Chondrocyte (in vitro differentiated cells): ENCODE measurements at regions not wholly inside any gene's neighbourhood (a gene's known extent, or its start where the extent isn't known, plus 50 kb on each side); places are given as distances from the start of the nearest gene placed in this dataset.

Source experiments
- DNase-seq: peaks from one replicate; pipeline ENCODE4 v3.0.0; 2021; ENCODE audit warnings: mixed read lengths, low spot score
- H3K27ac Mint-ChIP-seq: one replicate; pipeline ENCODE4 v1.8.0; 2021; ENCODE audit warnings: mild to moderate bottlenecking, moderate library complexity, mixed read lengths; ENCODE audit not compliant: unreplicated experiment
- H3K27me3 Mint-ChIP-seq: 2 replicates; pipeline ENCODE4 v1.8.0; 2021; ENCODE audit warnings: low read depth, mixed read lengths
- H3K36me3 Mint-ChIP-seq: 2 replicates; pipeline ENCODE4 v1.8.0; 2021; ENCODE audit warnings: low read depth, mixed read lengths
- H3K4me1 Mint-ChIP-seq: 2 replicates; pipeline ENCODE4 v1.8.0; 2021; ENCODE audit warnings: low read depth, mild to moderate bottlenecking, mixed read lengths
- H3K4me3 Mint-ChIP-seq: one replicate; pipeline ENCODE4 v1.8.0; 2021; ENCODE audit warnings: mild to moderate bottlenecking, moderate library complexity, mixed read lengths; ENCODE audit not compliant: unreplicated experiment
- H3K9me3 Mint-ChIP-seq: 2 replicates; pipeline ENCODE4 v1.8.0; 2021; ENCODE audit warnings: low read depth, mixed read lengths
- CTCF ChIP-seq: fragments of 200-600 bp; sonication (generic); IDR thresholded peaks from 2 replicates; pipeline ENCODE4 v1.5.0; 2021; ENCODE audit warnings: antibody characterized with exemption, mild to moderate bottlenecking, moderate library complexity

GRCh38 chr15:96406701-96407100 is 76.2 kb downstream of the NR2F2 start:
- TF ChIP-seq CTCF = no peak
- no peaks in the 10 kb centered on the region for H3K9me3 Mint-ChIP-seq
- peaks cover 13% of the 10 kb centered on the region for H3K4me1 Mint-ChIP-seq
- no peak for DNase-seq
- peaks cover 7% of the 10 kb centered on the region for H3K36me3 Mint-ChIP-seq
- H3K27me3 Mint-ChIP-seq = peaks cover 58% of the 10 kb centered on the region
- H3K27ac Mint-ChIP-seq = no peak overlapping the region
- H3K4me3 Mint-ChIP-seq = no peak overlapping the region

- Mint-ChIP-seq H3K27ac (no peak overlapping the region), H3K9me3 (no peaks in the 10 kb centered on the region), H3K4me1 (peaks cover 13% of the 10 kb centered on the region), H3K4me3 (no peak overlapping the region), H3K36me3 (peaks cover 7% of the 10 kb centered on the region), H3K27me3 (peaks cover 63% of the 10 kb centered on the region)
- no peak for DNase-seq
- TF ChIP-seq CTCF = no peak
Observed at GRCh38 chr15:96407482-96407881, 77.0 kb downstream of the NR2F2 start.

GRCh38 chr15:96408591-96409183 is 78.2 kb downstream of the NR2F2 start:
- no peak overlapping the region for H3K27ac Mint-ChIP-seq
- no peak for TF ChIP-seq CTCF
- H3K36me3 Mint-ChIP-seq = peaks cover 7% of the 10 kb centered on the region
- peaks cover 13% of the 10 kb centered on the region for H3K4me1 Mint-ChIP-seq
- no peak for DNase-seq
- peak overlapping the region; percentile 61 for H3K4me3 Mint-ChIP-seq
- no peaks in the 10 kb centered on the region for H3K9me3 Mint-ChIP-seq
- peaks cover 72% of the 10 kb centered on the region for H3K27me3 Mint-ChIP-seq

GRCh38 chr15:96409215-96410138 is 79.0 kb downstream of the NR2F2 start:
- no peak for TF ChIP-seq CTCF
- no peaks in the 10 kb centered on the region for H3K9me3 Mint-ChIP-seq

GRCh38 chr15:96410175-96411055 is 79.9 kb downstream of the NR2F2 start:
- no peak for TF ChIP-seq CTCF
- Mint-ChIP-seq H3K27me3 (peaks cover 87% of the 10 kb centered on the region), H3K4me1 (peaks cover 13% of the 10 kb centered on the region), H3K36me3 (peaks cover 5% of the 10 kb centered on the region), H3K9me3 (no peaks in the 10 kb centered on the region), H3K4me3 (peak overlapping the region; percentile 9), H3K27ac (no peak overlapping the region)
- DNase-seq = no peak

More at GRCh38 chr15:96409215-96410138, 79.0 kb downstream of the NR2F2 start:
- no peak for DNase-seq
- H3K27ac Mint-ChIP-seq = no peak overlapping the region
- H3K4me1 Mint-ChIP-seq = peaks cover 13% of the 10 kb centered on the region
- H3K36me3 Mint-ChIP-seq = peaks cover 7% of the 10 kb centered on the region
- H3K27me3 Mint-ChIP-seq = peaks cover 79% of the 10 kb centered on the region
- peak overlapping the region; percentile 67 for H3K4me3 Mint-ChIP-seq
